Bronchial epithelial cell (primary cell): ENCODE measurements at regions not wholly inside any gene's neighbourhood (a gene's known extent, or its start where the extent isn't known, plus 50 kb on each side); places are given as distances from the start of the nearest gene placed in this dataset.

Experiments used
- DNase-seq: peaks from one replicate; pipeline ENCODE4 v3.0.0-alpha.2; 2010; ENCODE audit warnings: low read depth
- FAIRE-seq: peaks from 2 replicates; lab custom pipeline; 2011; peaks lifted over from hg19 to GRCh38; lab: Jason Lieb, UNC
- H3K27me3 ChIP-seq: 2 replicates; pipeline ENCODE4 v1.5.1; 2011; ENCODE audit warnings: low read length; ENCODE audit not compliant: control insufficient read depth, insufficient read depth
- H3K36me3 ChIP-seq: 2 replicates; pipeline ENCODE4 v1.5.1; 2011; ENCODE audit warnings: low read length; ENCODE audit not compliant: control insufficient read depth, insufficient read depth
- H3K4me3 ChIP-seq: 2 replicates; pipeline ENCODE4 v1.5.1; 2011; ENCODE audit warnings: mild to moderate bottlenecking, low read depth, low read length, control low read depth
- TF ChIP-seq, protein P1 (sequence below): IDR thresholded peaks from 2 replicates; pipeline ENCODE4 v1.5.1; 2011; ENCODE audit warnings: mild to moderate bottlenecking, moderate library complexity, low read length, control low read depth, inconsistent platforms; ENCODE audit not compliant: insufficient read depth, severe bottlenecking

DNA sequence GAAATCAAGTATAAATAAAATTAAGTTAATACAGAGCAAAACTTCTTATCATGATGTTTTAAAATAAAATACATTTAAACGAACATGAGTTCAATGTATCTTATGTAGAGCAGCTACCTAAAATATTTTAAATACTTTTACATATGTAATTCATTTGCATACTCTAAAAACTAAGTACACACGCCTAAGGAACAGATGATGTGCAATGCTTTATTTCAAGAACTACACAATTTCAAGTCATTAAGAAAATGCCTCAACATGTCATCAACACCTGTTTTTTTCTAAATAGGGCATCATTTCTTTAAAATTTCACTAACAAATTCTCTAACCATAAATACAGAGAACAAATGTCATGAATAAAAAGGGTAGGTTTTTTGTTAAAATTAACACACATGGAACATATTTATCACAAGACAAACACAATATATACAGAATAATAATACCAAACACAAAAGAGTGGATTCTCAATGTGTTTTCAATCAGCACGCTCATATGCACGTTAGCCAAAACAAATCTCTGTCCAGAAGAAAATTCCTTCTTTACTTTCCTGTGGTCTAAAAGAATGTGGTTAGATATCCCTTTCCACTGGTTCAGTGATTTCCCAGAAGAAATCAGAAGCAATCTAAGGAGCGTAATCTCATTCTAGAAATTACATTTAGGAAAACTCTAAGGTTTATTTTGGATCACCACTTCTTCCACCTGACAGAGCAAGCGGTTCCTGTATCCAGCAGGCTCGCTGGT lies 73.0 kb upstream of the PFKP start:
- no peak for FAIRE-seq

GRCh38 chr10:2993636-2994035 lies 73.7 kb upstream of the PFKP start:
- FAIRE-seq = no peak
- Histone ChIP-seq H3K27me3 (no peaks in the 10 kb centered on the region), H3K36me3 (no peaks in the 10 kb centered on the region), H3K4me3 (no peak overlapping the region)
- no peak for DNase-seq
- TF ChIP-seq, protein P1, sequence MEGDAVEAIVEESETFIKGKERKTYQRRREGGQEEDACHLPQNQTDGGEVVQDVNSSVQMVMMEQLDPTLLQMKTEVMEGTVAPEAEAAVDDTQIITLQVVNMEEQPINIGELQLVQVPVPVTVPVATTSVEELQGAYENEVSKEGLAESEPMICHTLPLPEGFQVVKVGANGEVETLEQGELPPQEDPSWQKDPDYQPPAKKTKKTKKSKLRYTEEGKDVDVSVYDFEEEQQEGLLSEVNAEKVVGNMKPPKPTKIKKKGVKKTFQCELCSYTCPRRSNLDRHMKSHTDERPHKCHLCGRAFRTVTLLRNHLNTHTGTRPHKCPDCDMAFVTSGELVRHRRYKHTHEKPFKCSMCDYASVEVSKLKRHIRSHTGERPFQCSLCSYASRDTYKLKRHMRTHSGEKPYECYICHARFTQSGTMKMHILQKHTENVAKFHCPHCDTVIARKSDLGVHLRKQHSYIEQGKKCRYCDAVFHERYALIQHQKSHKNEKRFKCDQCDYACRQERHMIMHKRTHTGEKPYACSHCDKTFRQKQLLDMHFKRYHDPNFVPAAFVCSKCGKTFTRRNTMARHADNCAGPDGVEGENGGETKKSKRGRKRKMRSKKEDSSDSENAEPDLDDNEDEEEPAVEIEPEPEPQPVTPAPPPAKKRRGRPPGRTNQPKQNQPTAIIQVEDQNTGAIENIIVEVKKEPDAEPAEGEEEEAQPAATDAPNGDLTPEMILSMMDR = no peak

More for the DNA sequence above, 73.0 kb upstream of the PFKP start:
- no peak for DNase-seq
- H3K36me3 ChIP-seq = no peaks in the 10 kb centered on the region
- no peak overlapping the region for H3K4me3 ChIP-seq
- TF ChIP-seq, protein P1 = no peak
- H3K27me3 ChIP-seq = no peaks in the 10 kb centered on the region

DNA sequence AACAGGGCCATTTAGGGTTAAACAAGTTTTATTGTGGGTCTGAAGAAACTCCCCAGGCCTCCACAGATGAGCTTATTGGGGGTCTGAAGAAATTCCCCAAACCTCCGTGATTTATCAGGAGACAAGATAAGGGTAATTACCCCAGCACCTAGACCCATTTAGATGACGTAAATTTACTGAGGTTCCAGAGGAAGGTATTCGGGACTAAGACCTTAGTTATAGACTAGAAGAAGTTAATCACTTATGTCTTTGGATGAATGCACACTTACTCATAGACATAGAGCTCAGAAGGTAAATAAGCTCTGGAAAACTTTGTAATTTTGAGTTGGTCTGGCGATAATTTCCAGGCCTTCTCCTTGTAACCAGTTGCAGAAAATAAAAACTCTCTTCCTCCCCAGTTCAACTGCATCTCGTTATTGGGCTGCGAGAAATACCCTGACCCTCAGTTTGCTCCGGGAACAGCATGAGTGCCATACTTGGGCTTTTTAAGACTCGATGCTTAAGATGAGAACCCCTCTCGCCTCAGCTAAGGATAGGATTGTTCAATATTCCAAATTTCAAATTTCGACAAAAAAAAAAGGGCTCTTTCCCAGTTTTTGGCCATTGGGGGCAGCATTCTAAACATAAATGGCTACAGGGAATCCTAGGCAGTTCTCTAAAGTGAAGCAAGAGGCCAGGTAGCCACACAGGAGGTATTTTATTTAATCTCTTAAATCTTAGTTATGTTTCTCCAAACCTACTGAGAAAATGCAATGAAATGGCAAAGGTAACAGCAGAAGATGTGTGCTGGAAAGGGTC lies 74.7 kb upstream of the PFKP start:
- Histone ChIP-seq H3K27me3 (no peaks in the 10 kb centered on the region), H3K4me3 (no peak overlapping the region), H3K36me3 (no peaks in the 10 kb centered on the region)
- FAIRE-seq (no peak), DNase-seq (no peak)
- TF ChIP-seq, protein P1 = no peak

DNA sequence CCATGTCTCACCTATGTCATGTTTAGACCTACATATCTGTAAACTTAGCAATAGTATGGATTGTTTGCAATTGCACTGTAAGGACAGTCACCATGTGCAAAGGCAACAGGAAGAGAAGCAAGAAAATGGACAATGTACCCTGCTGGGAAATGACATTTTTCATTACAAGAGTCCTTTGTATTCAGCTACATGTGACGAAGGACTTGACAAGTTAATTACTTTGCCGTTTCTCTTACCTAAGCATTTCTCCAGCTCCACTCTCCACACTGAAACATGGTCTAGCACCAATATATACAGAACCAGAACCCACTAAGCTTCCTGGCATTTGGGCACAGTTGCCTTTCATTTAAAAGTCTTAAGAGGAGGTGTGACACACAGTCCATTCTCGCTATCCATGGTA lies 76.6 kb upstream of the PFKP start:
- Histone ChIP-seq H3K36me3 (no peaks in the 10 kb centered on the region), H3K27me3 (no peaks in the 10 kb centered on the region), H3K4me3 (no peak overlapping the region)
- DNase-seq = no peak
- FAIRE-seq = no peak
- TF ChIP-seq, protein P1 = no peak

DNA sequence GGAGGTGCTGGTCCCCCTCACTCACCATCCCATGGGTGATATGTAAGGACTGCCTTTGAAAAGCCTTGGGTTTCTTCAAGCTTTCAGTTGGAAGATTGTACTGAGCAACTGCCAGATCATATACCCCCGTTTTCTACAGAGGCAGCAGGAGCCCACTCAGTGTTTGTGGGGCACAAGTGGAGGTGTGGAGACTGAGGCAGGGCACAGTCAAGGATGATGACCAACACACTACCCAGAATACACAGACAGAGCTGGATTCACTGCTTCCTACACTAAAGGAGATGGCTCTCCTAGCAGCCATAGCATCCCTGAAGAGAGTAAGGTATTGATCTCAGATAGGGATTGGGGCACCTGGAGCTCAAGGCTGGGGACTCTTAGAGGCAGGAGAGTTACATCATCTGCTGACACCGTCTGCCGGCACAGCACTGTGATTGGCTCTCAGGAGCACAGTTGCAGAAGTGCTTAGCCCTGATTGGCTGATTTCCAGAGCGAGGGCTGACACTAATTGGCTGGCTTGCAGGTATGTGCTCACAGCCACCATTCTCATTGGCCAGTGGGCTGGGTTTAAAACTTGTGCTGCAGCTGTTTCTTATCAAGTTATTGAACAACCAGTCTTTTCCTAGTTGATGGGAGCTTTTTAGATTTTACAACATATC lies 77.9 kb upstream of the PFKP start:
- FAIRE-seq = no peak
- Histone ChIP-seq H3K36me3 (no peaks in the 10 kb centered on the region), H3K27me3 (no peaks in the 10 kb centered on the region), H3K4me3 (no peak overlapping the region)
- TF ChIP-seq, protein P1 = no peak
- no peak for DNase-seq
